Panc1 (cell line): ENCODE measurements at regions not wholly inside any gene's neighbourhood (a gene's known extent, or its start where the extent isn't known, plus 50 kb on each side); places are given as distances from the start of the nearest gene placed in this dataset.

Source experiments
- ATAC-seq: fragments of 200-7000 bp; cut with Tn5 transposase; 2 replicates; pipeline ENCODE4 v1.9.1; 2020; ENCODE audit warnings: mild to moderate bottlenecking, moderate library complexity
- BruUV-seq: library from RNA; stranded (reverse); fragments of 400-500 nt; replicated peaks from 2 replicates; lab custom pipeline; 2021; lab: Mats Ljungman, UMichigan
- CTCF ChIA-PET: fragments of 300-600 bp; sonication (Branson Sonifier 250); formaldehyde crosslinking; loops from one replicate; lab custom pipeline; 2022; ENCODE audit warnings: antibody characterized with exemption; lab: Charles Lee
- POLR2A ChIA-PET: fragments of 300-600 bp; sonication (Branson Sonifier 250); formaldehyde crosslinking; loops from one replicate; lab custom pipeline; 2022; ENCODE audit warnings: antibody characterized with exemption; lab: Charles Lee
- DNase-seq: peaks from one replicate; pipeline ENCODE4 v3.0.0-alpha.2; 2010; ENCODE audit warnings: low read depth, low spot score
- H3K27ac ChIP-seq: 2 replicates; pipeline ENCODE4 v1.5.1; 2011; ENCODE audit warnings: mild to moderate bottlenecking, low read length, inconsistent platforms
- H3K27me3 ChIP-seq: fragments of 200-500 bp; sonication (Bioruptor generic); 2 replicates; pipeline ENCODE4 v1.6.0; 2014; ENCODE audit warnings: low read length, inconsistent platforms; ENCODE audit not compliant: control insufficient read depth, insufficient read depth
- H3K36me3 ChIP-seq: fragments of 200-500 bp; sonication (Bioruptor generic); 2 replicates; pipeline ENCODE4 v1.5.1; 2014; ENCODE audit warnings: inconsistent platforms, mild to moderate bottlenecking, low read length, moderate library complexity; ENCODE audit not compliant: control insufficient read depth, insufficient read depth
- H3K4me1 ChIP-seq: 2 replicates; pipeline ENCODE4 v1.5.1; 2011; ENCODE audit warnings: inconsistent platforms, mild to moderate bottlenecking, low read length, moderate library complexity; ENCODE audit not compliant: control insufficient read depth, insufficient read depth
- H3K4me3 ChIP-seq, 2 experiments: 2 replicates each; pipeline ENCODE4 v1.5.1; 2011 to 2012; ENCODE audit warnings: low read depth in 2 of 2, low read length in 2 of 2, mild to moderate bottlenecking in 2 of 2, inconsistent platforms in 1 of 2, moderate library complexity in 1 of 2
- H3K9me3 ChIP-seq: fragments of 200-500 bp; sonication (Bioruptor generic); 2 replicates; pipeline ENCODE4 v1.5.1; 2014; ENCODE audit warnings: low read depth, mild to moderate bottlenecking, inconsistent platforms, low read length, moderate library complexity; ENCODE audit not compliant: control insufficient read depth, insufficient read depth
- CTCF ChIP-seq: fragments of 450-650 bp; IDR thresholded peaks from 2 replicates; pipeline ENCODE4 v1.5.1; 2017; ENCODE audit warnings: mild to moderate bottlenecking
- POLR2AphosphoS5 ChIP-seq: IDR thresholded peaks from 2 replicates; pipeline ENCODE4 v1.6.1; 2012; ENCODE audit warnings: mild to moderate bottlenecking, low read depth, low read length, moderate library complexity
- REST ChIP-seq, 2 experiments: IDR thresholded peaks; 2 replicates each; pipeline ENCODE4 v1.6.1; 2011 to 2012; ENCODE audit warnings: low read depth in 2 of 2, control low read depth in 1 of 2, low read length in 1 of 2, mild to moderate bottlenecking in 1 of 2, moderate library complexity in 1 of 2; ENCODE audit not compliant: insufficient read depth in 1 of 2
- SIN3A ChIP-seq: IDR thresholded peaks from 2 replicates; pipeline ENCODE4 v1.6.1; 2012; ENCODE audit warnings: low read depth, mild to moderate bottlenecking, low read length, moderate library complexity, borderline replicate concordance; ENCODE audit not compliant: insufficient read depth
- TCF7L2 ChIP-seq: IDR thresholded peaks from 2 replicates; pipeline ENCODE4 v1.6.1; 2011; ENCODE audit warnings: mild to moderate bottlenecking, low read depth, low read length, inconsistent platforms
- in situ Hi-C: cut with HindIII; loops from 2 replicates; pipeline ENCODE4 v1.10.0; 2016; ENCODE audit warnings: low sequenced_read_pairs, low pct_unique_long_range_greater_than_20kb
- intact Hi-C: fragments of 100-400 bp; cut with micrococcal nuclease; formaldehyde crosslinking; loops from one replicate; pipeline ENCODE4 v1.10.0; 2022; ENCODE audit not compliant: unreplicated experiment

GRCh38 chr19:28152195-28152594, 1060.8 kb downstream of the UQCRFS1 start:
- no peak for DNase-seq
- ATAC-seq: no peak
- no peak for TF ChIP-seq CTCF
- intact Hi-C loops: no loop called here
- Histone ChIP-seq H3K27me3 (no peaks in the 10 kb centered on the region), H3K4me1 (no peaks in the 10 kb centered on the region), H3K9me3 (no peaks in the 10 kb centered on the region), H3K36me3 (no peaks in the 10 kb centered on the region), H3K4me3 (no peak overlapping the region), H3K27ac (no peak overlapping the region)
- no TSS peak for BruUV-seq
- ChIA-PET CTCF (no interaction called here), POLR2A (no interaction called here)
- in situ Hi-C loops: no loop called here

- H3K36me3 ChIP-seq: no peaks in the 10 kb centered on the region
- POLR2A ChIA-PET: no interaction called here
- no TSS peak for BruUV-seq
- in situ Hi-C loops (no loop called here), intact Hi-C loops (no loop called here)
- CTCF ChIA-PET: no interaction called here
- H3K27ac ChIP-seq: no peak overlapping the region
- TF ChIP-seq CTCF: no peak
- no peak for TF ChIP-seq SIN3A
- H3K9me3 ChIP-seq: no peaks in the 10 kb centered on the region
- ATAC-seq (no peak), DNase-seq (no peak)
- H3K27me3 ChIP-seq: no peaks in the 10 kb centered on the region; the same call in 1 of the 2 replicates
- no peaks in the 10 kb centered on the region for H3K4me1 ChIP-seq
- H3K4me3 ChIP-seq: no peak overlapping the region
Observed at GRCh38 chr19:28150129-28150528, 1062.8 kb downstream of the UQCRFS1 start.

- no peak for ATAC-seq
- CTCF ChIA-PET: no interaction called here
- in situ Hi-C loops (no loop called here), intact Hi-C loops (no loop called here)
- Histone ChIP-seq H3K4me3 (no peak overlapping the region), H3K27me3 (no peaks in the 10 kb centered on the region; the same call in 1 of the 2 replicates), H3K36me3 (no peaks in the 10 kb centered on the region), H3K27ac (no peak overlapping the region), H3K4me1 (no peaks in the 10 kb centered on the region), H3K9me3 (no peaks in the 10 kb centered on the region)
- TF ChIP-seq POLR2AphosphoS5 (no peak), SIN3A (no peak), REST (IDR thresholded peaks at IDR 0.05; ENCODE audit: insufficient read depth in 1 of 2, low read depth in 2 of 2, low read length in 1 of 2) (no peak), CTCF (no peak), TCF7L2 (no peak)
- DNase-seq: no peak
- BruUV-seq: no TSS peak
- POLR2A ChIA-PET: interaction anchor here (0.6 kb wide), 1 partner anchor 234 kb away, joined by 4 read pairs; no protein-coding TSS in a partner anchor
Observed at GRCh38 chr19:28148554-28148953, 1064.4 kb downstream of the UQCRFS1 start.
